Breast epithelium (tissue), 3 donors: ENCODE measurements at regions not wholly inside any gene's neighbourhood (a gene's known extent, or its start where the extent isn't known, plus 50 kb on each side); places are given as distances from the start of the nearest gene placed in this dataset.

Source experiments
- CTCF ChIP-seq, 3 donors: fragments of 450-650 bp; IDR thresholded peaks; one replicate each; pipeline ENCODE4 v1.5.1; 2016 to 2017; ENCODE audit warnings: antibody characterized with exemption in 3 of 3, mild to moderate bottlenecking in 3 of 3, moderate library complexity in 3 of 3
- POLR2A ChIP-seq: fragments of 450-650 bp; IDR thresholded peaks from one replicate; pipeline ENCODE4 v1.6.1; 2016; ENCODE audit warnings: antibody characterized with exemption, mild to moderate bottlenecking, moderate library complexity
- POLR2AphosphoS5 ChIP-seq, 3 donors: sonication (generic); formaldehyde crosslinking; IDR thresholded peaks; one replicate each; pipeline ENCODE4 v1.6.1; 2017; ENCODE audit warnings: antibody characterized with exemption in 3 of 3

DNA sequence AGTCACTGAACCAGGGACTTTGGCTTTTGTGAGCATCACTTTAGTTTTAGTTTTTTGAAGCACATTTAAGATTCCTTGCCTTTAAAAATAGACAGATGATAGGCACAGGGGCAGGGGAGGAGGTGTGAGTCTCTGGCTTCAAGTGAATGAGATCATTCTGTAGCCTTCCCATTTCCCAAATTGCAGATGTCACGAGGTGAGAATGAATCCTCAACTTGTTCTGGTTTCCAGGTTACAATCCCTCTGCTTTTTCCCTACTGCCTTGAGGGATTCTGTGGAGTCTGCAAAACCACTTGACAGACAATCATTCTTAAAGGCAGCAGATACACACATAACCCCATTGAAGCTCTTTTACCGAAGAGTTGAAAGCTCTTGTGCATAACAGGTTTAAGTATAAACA is 332.4 kb downstream of the DMAC1 start:
- no peak for TF ChIP-seq POLR2A
- TF ChIP-seq CTCF (IDR thresholded peaks at IDR 0.05) = no peak
- no peak for TF ChIP-seq POLR2AphosphoS5 (IDR thresholded peaks at IDR 0.05)
